ENCODE measurements at regions not wholly inside any gene's neighbourhood (a gene's known extent, or its start where the extent isn't known, plus 50 kb on each side); places are given as distances from the start of the nearest gene placed in this dataset.

GRCh38 chr3:74167926-74168325 is 446.5 kb downstream of the CNTN3 start:
- no peak overlapping the region for H3K4ac ChIP-seq (ENCODE audit: low read depth, low read length)

GRCh38 chr3:74165211-74165610 is 449.2 kb downstream of the CNTN3 start:
- H3K4me2 ChIP-seq (ENCODE audit: low read length), result no peak overlapping the region
- H4K91ac ChIP-seq (ENCODE audit: low read depth, low read length), result no peak overlapping the region
- no peaks in the 10 kb centered on the region for H3K36me3 ChIP-seq (ENCODE audit: control insufficient read depth in 1 of 2, insufficient read depth in 2 of 2, low read length in 2 of 2)
- no peaks in the 10 kb centered on the region for H3K27me3 ChIP-seq (ENCODE audit: insufficient read depth, low read length)
- no peak overlapping the region for H4K12ac ChIP-seq (ENCODE audit: low read depth, low read length)
- H2BK12ac ChIP-seq (ENCODE audit: low read length), result no peak overlapping the region
- no peaks in the 10 kb centered on the region for H3K79me2 ChIP-seq (ENCODE audit: control insufficient read depth, insufficient read depth, low read length, poor library complexity)
- no peak overlapping the region for H3K27ac ChIP-seq (ENCODE audit: low read depth, low read length)
- H2AFZ ChIP-seq (ENCODE audit: insufficient read depth, low read length, poor library complexity), result no peak overlapping the region
- DNase-seq, result no peak
- WGBS (ENCODE audit: extremely low coverage, insufficient coverage, insufficient read length), result no CpG with 5 or more reads among the region's 4 CpGs
- no peak overlapping the region for H3K18ac ChIP-seq (ENCODE audit: low read length)
- no peak overlapping the region for H3K9ac ChIP-seq (ENCODE audit: low read length)
- H2AK5ac ChIP-seq (ENCODE audit: low read length), result no peak overlapping the region
- H2BK120ac ChIP-seq (ENCODE audit: insufficient read depth, low read length, poor library complexity), result no peak overlapping the region
- H3K4me1 ChIP-seq (ENCODE audit: control insufficient read depth in 1 of 2, insufficient read depth in 2 of 2, low read length in 2 of 2), result no peaks in the 10 kb centered on the region
- H3K14ac ChIP-seq (ENCODE audit: low read length), result no peak overlapping the region
- no peaks in the 10 kb centered on the region for H3K9me3 ChIP-seq (ENCODE audit: insufficient read depth, low read depth, low read length)
- no peak overlapping the region for H3K4me3 ChIP-seq (ENCODE audit: low read depth, low read length)
- H4K8ac ChIP-seq (ENCODE audit: low read depth, low read length), result no peak overlapping the region
- H2BK5ac ChIP-seq (ENCODE audit: low read depth, low read length, poor library complexity), result no peak overlapping the region
- H3K79me1 ChIP-seq (ENCODE audit: low read length), result no peaks in the 10 kb centered on the region
- H3K4ac ChIP-seq (ENCODE audit: low read depth, low read length), result no peak overlapping the region
- H3K23ac ChIP-seq (ENCODE audit: low read length), result no peak overlapping the region

More at GRCh38 chr3:74167926-74168325, 446.5 kb downstream of the CNTN3 start:
- WGBS (ENCODE audit: extremely low coverage, insufficient coverage, insufficient read length), result no CpG with 5 or more reads among the region's 1 CpG
- no peak overlapping the region for H4K8ac ChIP-seq (ENCODE audit: low read depth, low read length)
- H3K4me2 ChIP-seq (ENCODE audit: low read length), result no peak overlapping the region
- no peak overlapping the region for H3K4me3 ChIP-seq (ENCODE audit: low read depth, low read length)
- H3K14ac ChIP-seq (ENCODE audit: low read length), result no peak overlapping the region
- H3K79me2 ChIP-seq (ENCODE audit: control insufficient read depth, insufficient read depth, low read length, poor library complexity), result no peaks in the 10 kb centered on the region
- H3K18ac ChIP-seq (ENCODE audit: low read length), result no peak overlapping the region
- no peak overlapping the region for H4K91ac ChIP-seq (ENCODE audit: low read depth, low read length)
- H2BK5ac ChIP-seq (ENCODE audit: low read depth, low read length, poor library complexity), result no peak overlapping the region
- H3K36me3 ChIP-seq (ENCODE audit: control insufficient read depth in 1 of 2, insufficient read depth in 2 of 2, low read length in 2 of 2), result no peaks in the 10 kb centered on the region
- H3K79me1 ChIP-seq (ENCODE audit: low read length), result no peaks in the 10 kb centered on the region
- H2AK5ac ChIP-seq (ENCODE audit: low read length), result no peak overlapping the region
- no peak overlapping the region for H3K9ac ChIP-seq (ENCODE audit: low read length)
- no peaks in the 10 kb centered on the region for H3K27me3 ChIP-seq (ENCODE audit: insufficient read depth, low read length)
- no peak overlapping the region for H3K23ac ChIP-seq (ENCODE audit: low read length)
- H3K4me1 ChIP-seq (ENCODE audit: control insufficient read depth in 1 of 2, insufficient read depth in 2 of 2, low read length in 2 of 2), result no peaks in the 10 kb centered on the region
- H3K27ac ChIP-seq (ENCODE audit: low read depth, low read length), result no peak overlapping the region
- H2BK12ac ChIP-seq (ENCODE audit: low read length), result no peak overlapping the region
- no peaks in the 10 kb centered on the region for H3K9me3 ChIP-seq (ENCODE audit: insufficient read depth, low read depth, low read length)
- H4K12ac ChIP-seq (ENCODE audit: low read depth, low read length), result no peak overlapping the region
- DNase-seq, result no peak
- H2BK120ac ChIP-seq (ENCODE audit: insufficient read depth, low read length, poor library complexity), result no peak overlapping the region
- no peak overlapping the region for H2AFZ ChIP-seq (ENCODE audit: insufficient read depth, low read length, poor library complexity)

GRCh38 chr3:74149466-74149865 is 465.0 kb downstream of the CNTN3 start:
- no peak overlapping the region for H2AK5ac ChIP-seq (ENCODE audit: low read length)
- H3K27me3 ChIP-seq (ENCODE audit: insufficient read depth, low read length), result no peaks in the 10 kb centered on the region
- H4K12ac ChIP-seq (ENCODE audit: low read depth, low read length), result no peak overlapping the region
- no peak overlapping the region for H3K4me2 ChIP-seq (ENCODE audit: low read length)
- H3K4ac ChIP-seq (ENCODE audit: low read depth, low read length), result no peak overlapping the region
- DNase-seq, result no peak
- H3K4me3 ChIP-seq (ENCODE audit: low read depth, low read length), result no peak overlapping the region
- H2AFZ ChIP-seq (ENCODE audit: insufficient read depth, low read length, poor library complexity), result no peak overlapping the region
- H3K36me3 ChIP-seq (ENCODE audit: control insufficient read depth in 1 of 2, insufficient read depth in 2 of 2, low read length in 2 of 2), result no peaks in the 10 kb centered on the region
- no peak overlapping the region for H3K27ac ChIP-seq (ENCODE audit: low read depth, low read length)
- no peak overlapping the region for H2BK5ac ChIP-seq (ENCODE audit: low read depth, low read length, poor library complexity)
- no peak overlapping the region for H2BK12ac ChIP-seq (ENCODE audit: low read length)
- no peak overlapping the region for H4K8ac ChIP-seq (ENCODE audit: low read depth, low read length)
- no peaks in the 10 kb centered on the region for H3K9me3 ChIP-seq (ENCODE audit: insufficient read depth, low read depth, low read length)
- H3K23ac ChIP-seq (ENCODE audit: low read length), result no peak overlapping the region
- H2BK120ac ChIP-seq (ENCODE audit: insufficient read depth, low read length, poor library complexity), result no peak overlapping the region
- H3K79me1 ChIP-seq (ENCODE audit: low read length), result no peaks in the 10 kb centered on the region
- no peak overlapping the region for H4K91ac ChIP-seq (ENCODE audit: low read depth, low read length)
- H3K79me2 ChIP-seq (ENCODE audit: control insufficient read depth, insufficient read depth, low read length, poor library complexity), result no peaks in the 10 kb centered on the region
- H3K9ac ChIP-seq (ENCODE audit: low read length), result no peak overlapping the region
- no peak overlapping the region for H3K18ac ChIP-seq (ENCODE audit: low read length)
- no peaks in the 10 kb centered on the region for H3K4me1 ChIP-seq (ENCODE audit: control insufficient read depth in 1 of 2, insufficient read depth in 2 of 2, low read length in 2 of 2)
- no peak overlapping the region for H3K14ac ChIP-seq (ENCODE audit: low read length)

- Histone ChIP-seq H2AFZ (ENCODE audit: insufficient read depth, low read length, poor library complexity) (no peak overlapping the region), H4K91ac (ENCODE audit: low read depth, low read length) (no peak overlapping the region), H3K18ac (ENCODE audit: low read length) (no peak overlapping the region), H3K23ac (ENCODE audit: low read length) (no peak overlapping the region), H4K12ac (ENCODE audit: low read depth, low read length) (no peak overlapping the region), H3K27ac (ENCODE audit: low read depth, low read length) (no peak overlapping the region), H2BK120ac (ENCODE audit: insufficient read depth, low read length, poor library complexity) (no peak overlapping the region), H3K4me2 (ENCODE audit: low read length) (no peak overlapping the region), H3K79me1 (ENCODE audit: low read length) (no peaks in the 10 kb centered on the region), H3K4ac (ENCODE audit: low read depth, low read length) (no peak overlapping the region), H3K4me3 (ENCODE audit: low read depth, low read length) (no peak overlapping the region), H2BK12ac (ENCODE audit: low read length) (no peak overlapping the region), H3K4me1 (ENCODE audit: control insufficient read depth in 1 of 2, insufficient read depth in 2 of 2, low read length in 2 of 2) (no peaks in the 10 kb centered on the region), H4K8ac (ENCODE audit: low read depth, low read length) (no peak overlapping the region), H3K14ac (ENCODE audit: low read length) (no peak overlapping the region), H2AK5ac (ENCODE audit: low read length) (no peak overlapping the region), H3K9ac (ENCODE audit: low read length) (no peak overlapping the region), H3K9me3 (ENCODE audit: insufficient read depth, low read depth, low read length) (no peaks in the 10 kb centered on the region), H2BK5ac (ENCODE audit: low read depth, low read length, poor library complexity) (no peak overlapping the region), H3K79me2 (ENCODE audit: control insufficient read depth, insufficient read depth, low read length, poor library complexity) (no peaks in the 10 kb centered on the region), H3K36me3 (ENCODE audit: control insufficient read depth in 1 of 2, insufficient read depth in 2 of 2, low read length in 2 of 2) (no peaks in the 10 kb centered on the region), H3K27me3 (ENCODE audit: insufficient read depth, low read length) (no peaks in the 10 kb centered on the region)
- no CpG with 5 or more reads among the region's 1 CpG for WGBS (ENCODE audit: extremely low coverage, insufficient coverage, insufficient read length)
- no peak for DNase-seq
These were observed 469.2 kb downstream of the CNTN3 start for GRCh38 chr3:74145277-74145676.

Measured in trophoblast cell (in vitro differentiated cells and primary cell).